Endothelial cell of umbilical vein (primary cell): ENCODE measurements at regions not wholly inside any gene's neighbourhood (a gene's known extent, or its start where the extent isn't known, plus 50 kb on each side); places are given as distances from the start of the nearest gene placed in this dataset.

ENCODE experiments used
- BruUV-seq: library from RNA; stranded (reverse); fragments of 400-500 nt; replicated peaks from 2 replicates; lab custom pipeline; 2021; lab: Mats Ljungman, UMichigan
- CTCF ChIA-PET: fragments of 300-600, 350-600 bp; sonication (Branson Sonifier 250); formaldehyde crosslinking; loops from one replicate; lab custom pipeline; 2021; ENCODE audit warnings: antibody characterized with exemption, inconsistent platforms; lab: Charles Lee
- POLR2A ChIA-PET: fragments of 300-600, 350-600 bp; sonication (Branson Sonifier 250); formaldehyde crosslinking; loops from one replicate; lab custom pipeline; 2021; ENCODE audit warnings: antibody characterized with exemption, inconsistent platforms; lab: Charles Lee
- DNase-seq: peaks from one replicate; pipeline ENCODE4 v3.0.0-alpha.2; 2011; ENCODE audit warnings: low read depth, low spot score
- FAIRE-seq: peaks from 2 replicates; lab custom pipeline; 2011; peaks lifted over from hg19 to GRCh38; lab: Jason Lieb, UNC
- H2AFZ ChIP-seq: 2 replicates; pipeline ENCODE4 v1.6.0; 2012; ENCODE audit warnings: low read depth, low read length, control low read depth, inconsistent platforms
- H3K27ac ChIP-seq: 2 replicates; pipeline ENCODE4 v1.5.1; 2011; ENCODE audit warnings: low read depth, mild to moderate bottlenecking, control low read depth, low read length, moderate library complexity; ENCODE audit not compliant: insufficient read depth
- H3K27me3 ChIP-seq, 2 experiments: 2 replicates each; pipeline versions ENCODE4 v1.6.0 to v1.6.1; 2011; ENCODE audit warnings: low read length in 2 of 2, mixed read lengths in 1 of 2; ENCODE audit not compliant: control insufficient read depth in 2 of 2, insufficient read depth in 2 of 2
- H3K36me3 ChIP-seq, 2 experiments: 2 replicates in 1 of 2; 3 replicates in 1 of 2; pipeline ENCODE4 v1.5.1; 2011; ENCODE audit warnings: low read length in 2 of 2, mild to moderate bottlenecking in 1 of 2, moderate library complexity in 1 of 2; ENCODE audit not compliant: control insufficient read depth in 2 of 2, insufficient read depth in 2 of 2; ENCODE audit errors: extremely low read depth in 1 of 2
- H3K4me1 ChIP-seq: 3 replicates; pipeline ENCODE4 v1.5.1; 2011; ENCODE audit warnings: mild to moderate bottlenecking, low read length; ENCODE audit not compliant: control insufficient read depth, insufficient read depth; ENCODE audit errors: extremely low read depth
- H3K4me2 ChIP-seq: 2 replicates; pipeline ENCODE4 v1.6.1; 2011; ENCODE audit warnings: low read length, control low read depth, mixed read lengths; ENCODE audit not compliant: insufficient read depth
- H3K4me3 ChIP-seq, 3 experiments: fragments of 200-600 bp in 1 of 3; sonication (generic), shearing (Covaris generic) in 1 of 3; replicated peaks in 1 of 3; 2 replicates each; pipeline ENCODE4 v1.5.1; 2011 to 2016; ENCODE audit warnings: control low read depth in 3 of 3, low read length in 3 of 3, mild to moderate bottlenecking in 2 of 3, inconsistent platforms in 1 of 3, low read depth in 1 of 3, moderate library complexity in 1 of 3; ENCODE audit not compliant: insufficient read depth in 1 of 3
- H3K79me2 ChIP-seq: 2 replicates; pipeline ENCODE4 v1.6.0; 2012; ENCODE audit warnings: low read length, inconsistent platforms; ENCODE audit not compliant: control insufficient read depth, insufficient read depth
- H3K9ac ChIP-seq: replicated peaks from 2 replicates; pipeline ENCODE3; 2011; ENCODE audit warnings: low read length, control low read depth; ENCODE audit not compliant: insufficient read depth; ENCODE audit errors: extremely low read depth
- H3K9me1 ChIP-seq: replicated peaks from 3 replicates; pipeline ENCODE4 v1.6.0; 2011; ENCODE audit warnings: mild to moderate bottlenecking, low read length; ENCODE audit not compliant: control insufficient read depth, insufficient read depth; ENCODE audit errors: extremely low read depth
- H3K9me3 ChIP-seq: replicated peaks from 2 replicates; pipeline ENCODE4 v1.5.1; 2012; ENCODE audit warnings: low read length, inconsistent platforms; ENCODE audit not compliant: control insufficient read depth, insufficient read depth
- H4K20me1 ChIP-seq: replicated peaks from 2 replicates; pipeline ENCODE3; 2011; ENCODE audit warnings: mild to moderate bottlenecking, low read length; ENCODE audit not compliant: control insufficient read depth, insufficient read depth; ENCODE audit errors: extremely low read depth
- EZH2 ChIP-seq: IDR thresholded peaks from 2 replicates; pipeline ENCODE4 v1.6.1; 2012; ENCODE audit warnings: borderline replicate concordance, low read depth, mild to moderate bottlenecking, moderate library complexity, low read length, inconsistent platforms; ENCODE audit not compliant: severe bottlenecking
- FOS ChIP-seq: IDR thresholded peaks from 2 replicates; pipeline ENCODE4 v1.6.1; 2011; ENCODE audit warnings: mild to moderate bottlenecking, low read length, moderate library complexity, borderline replicate concordance; ENCODE audit not compliant: insufficient read depth
- GATA2 ChIP-seq: IDR thresholded peaks from 2 replicates; pipeline ENCODE4 v1.7.0; 2011; ENCODE audit warnings: low read depth, mild to moderate bottlenecking, moderate library complexity, mixed read lengths, low read length; ENCODE audit not compliant: insufficient read length, insufficient read depth
- JUN ChIP-seq: IDR thresholded peaks from 2 replicates; pipeline ENCODE4 v1.6.1; 2011; ENCODE audit warnings: borderline replicate concordance, low read depth; ENCODE audit not compliant: insufficient read length, insufficient read depth
- MYC ChIP-seq: IDR thresholded peaks from one replicate; pipeline ENCODE4 v1.6.1; 2011; ENCODE audit warnings: mild to moderate bottlenecking, low read depth, low read length
- POLR2A ChIP-seq: IDR thresholded peaks from 2 replicates; pipeline ENCODE4 v1.6.1; 2012; ENCODE audit warnings: low read depth, mild to moderate bottlenecking, control low read depth, low read length
- POLR2AphosphoS5 ChIP-seq: IDR thresholded peaks from 2 replicates; pipeline ENCODE4 v1.6.1; 2012; ENCODE audit warnings: low read depth, mild to moderate bottlenecking, control low read depth, low read length, moderate library complexity; ENCODE audit not compliant: insufficient read depth
- dilution Hi-C: fragments of 300-500 bp; cut with MboI; formaldehyde crosslinking; loops from one replicate; pipeline ENCODE4 v1.15.0; 2019; ENCODE audit warnings: low sequenced_read_pairs; ENCODE audit not compliant: extremely low pct_ligation_motif_present
- intact Hi-C: fragments of 100-400 bp; cut with micrococcal nuclease; formaldehyde crosslinking; loops from one replicate; pipeline ENCODE4 v1.10.0; 2022
- TF ChIP-seq, protein P1 (sequence below): IDR thresholded peaks from 2 replicates; pipeline ENCODE4 v1.6.1; 2011; ENCODE audit not compliant: insufficient read depth, insufficient read length
- TF ChIP-seq, protein P2 (sequence below), 2 donors: IDR thresholded peaks; 1 replicate in 1 of 2; 2 replicates in 1 of 2; pipeline ENCODE4 v1.5.1; 2011; ENCODE audit warnings: low read length in 2 of 2, mild to moderate bottlenecking in 2 of 2, moderate library complexity in 2 of 2, control low read depth in 1 of 2, inconsistent platforms in 1 of 2, low read depth in 1 of 2; ENCODE audit not compliant: insufficient read depth in 1 of 2; ENCODE audit errors: extremely low read depth in 1 of 2

DNA sequence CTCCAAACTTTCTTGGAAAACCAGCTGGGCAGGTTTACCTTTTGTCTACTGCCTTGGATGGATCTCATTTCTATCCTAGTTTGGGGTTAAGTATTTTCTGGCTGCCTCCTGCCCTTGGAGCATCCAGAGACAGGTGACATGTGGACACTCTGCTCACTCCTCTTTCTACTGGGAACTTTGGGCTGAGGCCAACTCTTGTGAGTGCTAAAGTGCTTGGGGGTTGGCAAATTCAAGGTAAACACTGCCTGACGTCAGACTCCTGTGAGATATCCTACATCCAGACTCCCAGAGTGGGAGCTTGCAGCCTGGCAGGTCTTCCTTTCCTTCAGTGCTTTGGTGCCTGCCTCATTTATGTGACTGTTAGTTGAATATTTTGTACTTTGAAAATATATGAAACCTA, 388.1 kb downstream of the KCNRG start:
- Histone ChIP-seq H3K27ac (no peak overlapping the region), H3K79me2 (no peaks in the 10 kb centered on the region), H2AFZ (no peak overlapping the region), H3K27me3 (no peaks in the 10 kb centered on the region), H3K4me1 (no peaks in the 10 kb centered on the region), H3K36me3 (no peaks in the 10 kb centered on the region), H3K4me3 (no peak overlapping the region), H3K9me3 (no peaks in the 10 kb centered on the region), H3K4me2 (no peak overlapping the region), H3K9ac (no peak overlapping the region), H3K9me1 (no peaks in the 10 kb centered on the region), H4K20me1 (no peaks in the 10 kb centered on the region)
- intact Hi-C loops: no loop called here
- BruUV-seq: no TSS peak
- TF ChIP-seq FOS (no peak), MYC (no peak), EZH2 (no peak), JUN (no peak), POLR2AphosphoS5 (no peak), GATA2 (no peak), POLR2A (no peak)
- TF ChIP-seq, protein P1, sequence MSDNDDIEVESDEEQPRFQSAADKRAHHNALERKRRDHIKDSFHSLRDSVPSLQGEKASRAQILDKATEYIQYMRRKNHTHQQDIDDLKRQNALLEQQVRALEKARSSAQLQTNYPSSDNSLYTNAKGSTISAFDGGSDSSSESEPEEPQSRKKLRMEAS: no peak
- TF ChIP-seq, protein P2, sequence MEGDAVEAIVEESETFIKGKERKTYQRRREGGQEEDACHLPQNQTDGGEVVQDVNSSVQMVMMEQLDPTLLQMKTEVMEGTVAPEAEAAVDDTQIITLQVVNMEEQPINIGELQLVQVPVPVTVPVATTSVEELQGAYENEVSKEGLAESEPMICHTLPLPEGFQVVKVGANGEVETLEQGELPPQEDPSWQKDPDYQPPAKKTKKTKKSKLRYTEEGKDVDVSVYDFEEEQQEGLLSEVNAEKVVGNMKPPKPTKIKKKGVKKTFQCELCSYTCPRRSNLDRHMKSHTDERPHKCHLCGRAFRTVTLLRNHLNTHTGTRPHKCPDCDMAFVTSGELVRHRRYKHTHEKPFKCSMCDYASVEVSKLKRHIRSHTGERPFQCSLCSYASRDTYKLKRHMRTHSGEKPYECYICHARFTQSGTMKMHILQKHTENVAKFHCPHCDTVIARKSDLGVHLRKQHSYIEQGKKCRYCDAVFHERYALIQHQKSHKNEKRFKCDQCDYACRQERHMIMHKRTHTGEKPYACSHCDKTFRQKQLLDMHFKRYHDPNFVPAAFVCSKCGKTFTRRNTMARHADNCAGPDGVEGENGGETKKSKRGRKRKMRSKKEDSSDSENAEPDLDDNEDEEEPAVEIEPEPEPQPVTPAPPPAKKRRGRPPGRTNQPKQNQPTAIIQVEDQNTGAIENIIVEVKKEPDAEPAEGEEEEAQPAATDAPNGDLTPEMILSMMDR (IDR thresholded peaks at IDR 0.05; ENCODE audit: extremely low read depth in 1 of 2, insufficient read depth in 1 of 2, low read depth in 1 of 2, low read length in 2 of 2): no peak
- DNase-seq: no peak
- no peak for FAIRE-seq
- dilution Hi-C loops: no loop called here
- ChIA-PET CTCF (interaction anchor here (0.8 to 1.4 kb wide), 3 partner anchors 46 to 509 kb away, joined by 3 to 4 read pairs (median 3); partner anchors contain the start of gene SPRYD7), POLR2A (no interaction called here)
